ENCODE measurements at regions not wholly inside any gene's neighbourhood (a gene's known extent, or its start where the extent isn't known, plus 50 kb on each side); places are given as distances from the start of the nearest gene placed in this dataset.
"Not testable (repeated sequence)": the region's sequence is repeated elsewhere in the genome, so short reads cannot be mapped to it uniquely, and the experiment has no call there.

- H3K4me3 ChIP-seq (ENCODE audit: low read depth, low read length): no peak overlapping the region
- H3K36me3 ChIP-seq: no peaks in the 10 kb centered on the region
- H3K9me3 ChIP-seq (ENCODE audit: severe bottlenecking): no peaks in the 10 kb centered on the region
- no peaks in the 10 kb centered on the region for H3K27me3 ChIP-seq (ENCODE audit: insufficient read depth, low read depth, severe bottlenecking)
- no peak for DNase-seq
- H3K27ac ChIP-seq: no peak overlapping the region
- TF ChIP-seq CTCF (IDR thresholded peaks at IDR 0.05; ENCODE audit: low read depth, low read length): no peak
Measured at GRCh38 chr11:29087200-29087812, 929.5 kb downstream of the KCNA4 start.

DNA sequence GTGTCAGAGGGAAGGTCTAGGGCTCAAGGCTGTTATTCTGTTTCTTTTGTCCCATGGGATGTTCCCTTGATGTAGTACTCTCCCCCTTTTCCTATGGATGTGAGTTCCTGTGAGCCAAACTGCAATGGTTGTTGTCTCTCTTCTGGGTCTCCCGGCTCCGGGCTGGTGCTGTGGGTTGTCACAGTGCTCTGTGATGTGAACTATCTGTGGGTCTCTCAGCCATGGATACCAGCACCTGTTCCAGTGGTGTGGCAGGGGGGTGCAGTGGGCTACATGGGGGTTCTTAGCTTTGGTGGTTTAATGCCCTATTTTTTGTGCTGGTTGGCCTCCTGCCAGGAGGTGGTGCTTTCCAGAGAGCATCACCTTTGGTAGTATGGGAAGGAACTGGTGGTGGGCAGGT, 941.1 kb downstream of the KCNA4 start:
- H3K36me3 ChIP-seq: no peaks in the 10 kb centered on the region
- H3K27ac ChIP-seq: no peak overlapping the region
- no peak for DNase-seq
- H3K4me3 ChIP-seq (ENCODE audit: low read depth, low read length): no peak overlapping the region
- no peaks in the 10 kb centered on the region for H3K9me3 ChIP-seq (ENCODE audit: severe bottlenecking)
- no peak for TF ChIP-seq CTCF (IDR thresholded peaks at IDR 0.05; ENCODE audit: low read depth, low read length)
- H3K27me3 ChIP-seq (ENCODE audit: insufficient read depth, low read depth, severe bottlenecking): no peaks in the 10 kb centered on the region

DNA sequence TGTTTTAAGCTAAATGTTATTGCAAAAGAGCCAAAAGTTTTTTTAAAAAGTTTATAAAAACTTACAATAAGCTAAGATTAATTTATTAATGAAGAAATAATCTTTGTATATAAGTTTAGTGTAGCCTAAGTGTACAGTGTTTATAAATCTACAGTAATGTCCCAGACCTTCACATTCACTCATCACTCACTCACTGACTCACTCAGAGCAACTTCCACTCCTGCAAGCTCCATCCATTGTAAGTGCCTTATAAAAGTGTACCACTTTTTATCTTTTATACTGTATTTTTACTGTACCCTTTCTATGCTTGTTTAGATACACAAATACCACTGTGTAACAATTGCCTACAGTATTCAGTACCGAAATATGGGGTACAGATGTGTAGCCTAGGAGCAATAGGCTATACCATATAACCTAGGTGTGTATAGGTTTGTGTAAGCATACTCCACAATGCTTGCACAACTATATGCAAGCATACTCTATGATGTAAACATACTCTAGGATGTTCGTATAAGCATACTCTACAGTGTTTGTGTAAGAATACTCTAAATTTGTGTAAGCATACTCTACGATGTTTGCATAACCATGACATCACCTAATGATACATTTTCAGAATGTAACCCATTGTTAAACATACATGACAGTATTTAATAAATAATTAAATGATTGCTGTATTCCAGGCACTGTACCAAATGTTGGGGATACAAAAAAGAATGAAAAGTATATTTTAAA, 953.0 kb downstream of the KCNA4 start:
- no peaks in the 10 kb centered on the region for H3K36me3 ChIP-seq
- no peak overlapping the region for H3K27ac ChIP-seq
- H3K27me3 ChIP-seq (ENCODE audit: insufficient read depth, low read depth, severe bottlenecking): no peaks in the 10 kb centered on the region
- no peak for DNase-seq
- H3K9me3 ChIP-seq (ENCODE audit: severe bottlenecking): no peaks in the 10 kb centered on the region
- no peak overlapping the region for H3K4me3 ChIP-seq (ENCODE audit: low read depth, low read length)
- no peak for TF ChIP-seq CTCF (IDR thresholded peaks at IDR 0.05; ENCODE audit: low read depth, low read length)

- no peak for DNase-seq
- no peaks in the 10 kb centered on the region for H3K27me3 ChIP-seq (ENCODE audit: insufficient read depth, low read depth, severe bottlenecking)
- H3K36me3 ChIP-seq: no peaks in the 10 kb centered on the region
- no peak for TF ChIP-seq CTCF (IDR thresholded peaks at IDR 0.05; ENCODE audit: low read depth, low read length)
- no peaks in the 10 kb centered on the region for H3K9me3 ChIP-seq (ENCODE audit: severe bottlenecking)
- H3K27ac ChIP-seq: no peak overlapping the region
- no peak overlapping the region for H3K4me3 ChIP-seq (ENCODE audit: low read depth, low read length)
Measured at GRCh38 chr11:29061452-29061851, 953.3 kb downstream of the METTL15 start.

GRCh38 chr11:29056487-29056886, 948.3 kb downstream of the METTL15 start:
- H3K27ac ChIP-seq: not testable (repeated sequence)

DNA sequence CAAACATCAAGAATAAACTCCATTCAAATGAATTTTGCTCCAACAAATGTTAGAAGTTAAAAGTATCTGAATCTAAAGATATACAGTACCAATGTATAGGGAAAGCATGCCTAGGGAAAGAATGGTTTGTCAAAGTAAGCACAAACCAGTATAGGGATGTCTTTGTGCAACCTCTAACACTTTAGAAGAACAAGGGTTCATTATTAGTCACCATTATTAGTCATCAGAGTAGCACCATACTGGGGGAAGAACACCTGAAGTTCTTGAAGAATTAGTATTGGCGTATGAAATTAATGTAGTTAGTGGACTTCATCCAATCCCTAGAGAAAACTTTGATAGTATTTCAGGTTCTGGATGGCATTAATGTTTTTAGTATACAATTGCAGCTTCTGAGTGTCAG, 943.7 kb downstream of the METTL15 start:
- Histone ChIP-seq H3K9me3 (ENCODE audit: severe bottlenecking) (no peaks in the 10 kb centered on the region), H3K27ac (no peak overlapping the region), H3K27me3 (ENCODE audit: insufficient read depth, low read depth, severe bottlenecking) (no peaks in the 10 kb centered on the region), H3K36me3 (no peaks in the 10 kb centered on the region), H3K4me3 (ENCODE audit: low read depth, low read length) (no peak overlapping the region)
- no peak for TF ChIP-seq CTCF (IDR thresholded peaks at IDR 0.05; ENCODE audit: low read depth, low read length)
- DNase-seq: no peak

More at GRCh38 chr11:29056487-29056886, 948.3 kb downstream of the METTL15 start:
- H3K27me3 ChIP-seq (ENCODE audit: insufficient read depth, low read depth, severe bottlenecking); H3K4me3 ChIP-seq (ENCODE audit: low read depth, low read length); DNase-seq; H3K9me3 ChIP-seq (ENCODE audit: severe bottlenecking); H3K36me3 ChIP-seq: not testable (repeated sequence)

- H3K9me3 ChIP-seq (ENCODE audit: severe bottlenecking); H3K27ac ChIP-seq; H3K4me3 ChIP-seq (ENCODE audit: low read depth, low read length); H3K36me3 ChIP-seq; H3K27me3 ChIP-seq (ENCODE audit: insufficient read depth, low read depth, severe bottlenecking); DNase-seq: not testable (repeated sequence)
Measured at GRCh38 chr11:29050962-29051361, 942.8 kb downstream of the METTL15 start.
